ENCODE measurements at regions not wholly inside any gene's neighbourhood (a gene's known extent, or its start where the extent isn't known, plus 50 kb on each side); places are given as distances from the start of the nearest gene placed in this dataset.

DNA sequence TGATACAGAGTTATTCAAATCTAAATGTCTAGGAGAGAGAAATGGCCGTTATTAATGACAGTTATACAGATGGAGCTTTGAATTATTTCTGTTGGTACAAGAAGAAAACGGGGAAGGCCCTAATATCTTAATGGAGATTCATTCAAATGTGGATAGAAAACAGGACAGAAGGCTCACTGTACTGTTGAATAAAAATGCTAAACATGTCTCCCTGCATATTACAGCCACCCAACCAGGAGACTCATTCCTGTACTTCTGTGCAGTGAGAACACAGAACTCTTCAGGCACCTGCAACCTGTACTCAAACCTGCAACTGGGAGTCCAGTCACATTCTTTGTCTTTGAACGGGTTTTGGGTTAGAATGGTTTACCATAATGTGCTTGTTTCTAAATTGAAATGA is 403.2 kb downstream of the DAD1 start:
- H3K9me3 ChIP-seq (ENCODE audit: control insufficient read depth in 4 of 4, low read length in 3 of 4) = no peaks in the 10 kb centered on the region
- WGBS = 73% methylated on average over 3 of the region's 3 CpGs
- no peak overlapping the region for H3K27ac ChIP-seq (ENCODE audit: low read depth in 1 of 2, low read length in 2 of 2)
- H3K36me3 ChIP-seq (ENCODE audit: control insufficient read depth in 4 of 4, insufficient read depth in 3 of 4, low read depth in 1 of 4, low read length in 3 of 4) = no peaks in the 10 kb centered on the region
- H3K9ac ChIP-seq (ENCODE audit: low read depth in 1 of 2, low read length in 2 of 2) = no peak overlapping the region
- no peak for DNase-seq (ENCODE audit: low spot score)
- H3K4me3 ChIP-seq (ENCODE audit: low read depth in 1 of 3, low read length in 3 of 3) = no peak overlapping the region
- H3K4me1 ChIP-seq (ENCODE audit: control insufficient read depth in 4 of 4, insufficient read depth in 4 of 4, low read length in 3 of 4) = peaks cover 0 to 8% (median 2%) of the 10 kb centered on the region in 4 donors
- TF ChIP-seq FOXA1 (IDR thresholded peaks at IDR 0.05) (no peak), TAF1 (conservative IDR thresholded peaks at IDR 0.05) (no peak), HNF4A (conservative IDR thresholded peaks at IDR 0.05) (no peak), SP1 (IDR thresholded peaks at IDR 0.05) (no peak), YY1 (IDR thresholded peaks at IDR 0.05) (no peak), FOXA2 (IDR thresholded peaks at IDR 0.05) (no peak), HNF4G (IDR thresholded peaks at IDR 0.05) (no peak), JUND (IDR thresholded peaks at IDR 0.05) (no peak), GABPA (IDR thresholded peaks at IDR 0.05 in 1 of 2, conservative IDR thresholded peaks at IDR 0.05 in 1 of 2) (no peak), EGR1 (IDR thresholded peaks at IDR 0.05; ENCODE audit: low read depth in 2 of 2) (no peak)
- TF ChIP-seq, protein P1, sequence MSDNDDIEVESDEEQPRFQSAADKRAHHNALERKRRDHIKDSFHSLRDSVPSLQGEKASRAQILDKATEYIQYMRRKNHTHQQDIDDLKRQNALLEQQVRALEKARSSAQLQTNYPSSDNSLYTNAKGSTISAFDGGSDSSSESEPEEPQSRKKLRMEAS (IDR thresholded peaks at IDR 0.05) = no peak
- TF ChIP-seq, protein P2, sequence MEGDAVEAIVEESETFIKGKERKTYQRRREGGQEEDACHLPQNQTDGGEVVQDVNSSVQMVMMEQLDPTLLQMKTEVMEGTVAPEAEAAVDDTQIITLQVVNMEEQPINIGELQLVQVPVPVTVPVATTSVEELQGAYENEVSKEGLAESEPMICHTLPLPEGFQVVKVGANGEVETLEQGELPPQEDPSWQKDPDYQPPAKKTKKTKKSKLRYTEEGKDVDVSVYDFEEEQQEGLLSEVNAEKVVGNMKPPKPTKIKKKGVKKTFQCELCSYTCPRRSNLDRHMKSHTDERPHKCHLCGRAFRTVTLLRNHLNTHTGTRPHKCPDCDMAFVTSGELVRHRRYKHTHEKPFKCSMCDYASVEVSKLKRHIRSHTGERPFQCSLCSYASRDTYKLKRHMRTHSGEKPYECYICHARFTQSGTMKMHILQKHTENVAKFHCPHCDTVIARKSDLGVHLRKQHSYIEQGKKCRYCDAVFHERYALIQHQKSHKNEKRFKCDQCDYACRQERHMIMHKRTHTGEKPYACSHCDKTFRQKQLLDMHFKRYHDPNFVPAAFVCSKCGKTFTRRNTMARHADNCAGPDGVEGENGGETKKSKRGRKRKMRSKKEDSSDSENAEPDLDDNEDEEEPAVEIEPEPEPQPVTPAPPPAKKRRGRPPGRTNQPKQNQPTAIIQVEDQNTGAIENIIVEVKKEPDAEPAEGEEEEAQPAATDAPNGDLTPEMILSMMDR (IDR thresholded peaks at IDR 0.05; ENCODE audit: low read depth, low read length, missing input control) = no peak
- TF ChIP-seq, protein P3, sequence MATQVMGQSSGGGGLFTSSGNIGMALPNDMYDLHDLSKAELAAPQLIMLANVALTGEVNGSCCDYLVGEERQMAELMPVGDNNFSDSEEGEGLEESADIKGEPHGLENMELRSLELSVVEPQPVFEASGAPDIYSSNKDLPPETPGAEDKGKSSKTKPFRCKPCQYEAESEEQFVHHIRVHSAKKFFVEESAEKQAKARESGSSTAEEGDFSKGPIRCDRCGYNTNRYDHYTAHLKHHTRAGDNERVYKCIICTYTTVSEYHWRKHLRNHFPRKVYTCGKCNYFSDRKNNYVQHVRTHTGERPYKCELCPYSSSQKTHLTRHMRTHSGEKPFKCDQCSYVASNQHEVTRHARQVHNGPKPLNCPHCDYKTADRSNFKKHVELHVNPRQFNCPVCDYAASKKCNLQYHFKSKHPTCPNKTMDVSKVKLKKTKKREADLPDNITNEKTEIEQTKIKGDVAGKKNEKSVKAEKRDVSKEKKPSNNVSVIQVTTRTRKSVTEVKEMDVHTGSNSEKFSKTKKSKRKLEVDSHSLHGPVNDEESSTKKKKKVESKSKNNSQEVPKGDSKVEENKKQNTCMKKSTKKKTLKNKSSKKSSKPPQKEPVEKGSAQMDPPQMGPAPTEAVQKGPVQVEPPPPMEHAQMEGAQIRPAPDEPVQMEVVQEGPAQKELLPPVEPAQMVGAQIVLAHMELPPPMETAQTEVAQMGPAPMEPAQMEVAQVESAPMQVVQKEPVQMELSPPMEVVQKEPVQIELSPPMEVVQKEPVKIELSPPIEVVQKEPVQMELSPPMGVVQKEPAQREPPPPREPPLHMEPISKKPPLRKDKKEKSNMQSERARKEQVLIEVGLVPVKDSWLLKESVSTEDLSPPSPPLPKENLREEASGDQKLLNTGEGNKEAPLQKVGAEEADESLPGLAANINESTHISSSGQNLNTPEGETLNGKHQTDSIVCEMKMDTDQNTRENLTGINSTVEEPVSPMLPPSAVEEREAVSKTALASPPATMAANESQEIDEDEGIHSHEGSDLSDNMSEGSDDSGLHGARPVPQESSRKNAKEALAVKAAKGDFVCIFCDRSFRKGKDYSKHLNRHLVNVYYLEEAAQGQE (IDR thresholded peaks at IDR 0.05) = no peak
- TF ChIP-seq, protein P4, sequence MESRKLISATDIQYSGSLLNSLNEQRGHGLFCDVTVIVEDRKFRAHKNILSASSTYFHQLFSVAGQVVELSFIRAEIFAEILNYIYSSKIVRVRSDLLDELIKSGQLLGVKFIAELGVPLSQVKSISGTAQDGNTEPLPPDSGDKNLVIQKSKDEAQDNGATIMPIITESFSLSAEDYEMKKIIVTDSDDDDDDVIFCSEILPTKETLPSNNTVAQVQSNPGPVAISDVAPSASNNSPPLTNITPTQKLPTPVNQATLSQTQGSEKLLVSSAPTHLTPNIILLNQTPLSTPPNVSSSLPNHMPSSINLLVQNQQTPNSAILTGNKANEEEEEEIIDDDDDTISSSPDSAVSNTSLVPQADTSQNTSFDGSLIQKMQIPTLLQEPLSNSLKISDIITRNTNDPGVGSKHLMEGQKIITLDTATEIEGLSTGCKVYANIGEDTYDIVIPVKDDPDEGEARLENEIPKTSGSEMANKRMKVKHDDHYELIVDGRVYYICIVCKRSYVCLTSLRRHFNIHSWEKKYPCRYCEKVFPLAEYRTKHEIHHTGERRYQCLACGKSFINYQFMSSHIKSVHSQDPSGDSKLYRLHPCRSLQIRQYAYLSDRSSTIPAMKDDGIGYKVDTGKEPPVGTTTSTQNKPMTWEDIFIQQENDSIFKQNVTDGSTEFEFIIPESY (IDR thresholded peaks at IDR 0.05) = no peak
- no peaks in the 10 kb centered on the region for H3K27me3 ChIP-seq (ENCODE audit: control insufficient read depth in 4 of 4, insufficient read depth in 4 of 4, low read length in 3 of 4)

DNA sequence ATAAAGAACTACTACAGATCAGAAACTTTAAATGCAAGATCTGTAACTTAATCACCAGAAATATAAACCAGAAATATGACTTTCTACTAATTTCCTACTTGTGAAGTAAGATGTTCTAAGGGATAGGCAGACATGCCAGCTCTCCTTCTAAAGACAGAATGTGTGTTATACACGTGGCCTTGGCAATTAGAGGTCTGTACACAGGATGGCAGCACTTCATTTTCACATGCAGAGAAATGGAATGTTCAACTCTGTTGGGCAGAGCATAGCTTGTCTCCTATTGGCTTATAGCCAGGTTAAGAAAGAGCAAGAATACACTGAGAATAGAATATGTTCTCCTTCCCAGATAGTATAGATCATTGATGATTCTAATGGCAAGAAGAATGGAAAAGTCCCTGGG is 403.8 kb downstream of the DAD1 start:
- no peaks in the 10 kb centered on the region for H3K27me3 ChIP-seq (ENCODE audit: control insufficient read depth in 4 of 4, insufficient read depth in 4 of 4, low read length in 3 of 4)
- no peaks in the 10 kb centered on the region for H3K9me3 ChIP-seq (ENCODE audit: control insufficient read depth in 4 of 4, low read length in 3 of 4)
- WGBS = 37% methylated on average over 1 of the region's 1 CpG
- DNase-seq (ENCODE audit: low spot score) = no peak
- peaks cover 0 to 8% (median 2%) of the 10 kb centered on the region in 4 donors for H3K4me1 ChIP-seq (ENCODE audit: control insufficient read depth in 4 of 4, insufficient read depth in 4 of 4, low read length in 3 of 4)
- H3K36me3 ChIP-seq (ENCODE audit: control insufficient read depth in 4 of 4, insufficient read depth in 3 of 4, low read depth in 1 of 4, low read length in 3 of 4) = no peaks in the 10 kb centered on the region
- H3K4me3 ChIP-seq (ENCODE audit: low read depth in 1 of 3, low read length in 3 of 3) = no peak overlapping the region
- H3K9ac ChIP-seq (ENCODE audit: low read depth in 1 of 2, low read length in 2 of 2) = no peak overlapping the region
- no peak overlapping the region for H3K27ac ChIP-seq (ENCODE audit: low read depth in 1 of 2, low read length in 2 of 2)
- TF ChIP-seq RXRA (IDR thresholded peaks at IDR 0.05) = no peak
- TF ChIP-seq HNF4G (IDR thresholded peaks at IDR 0.05) = no peak
- TF ChIP-seq, protein P1 (IDR thresholded peaks at IDR 0.05) = no peak
- TF ChIP-seq YY1 (IDR thresholded peaks at IDR 0.05) = no peak
- TF ChIP-seq, protein P5, sequence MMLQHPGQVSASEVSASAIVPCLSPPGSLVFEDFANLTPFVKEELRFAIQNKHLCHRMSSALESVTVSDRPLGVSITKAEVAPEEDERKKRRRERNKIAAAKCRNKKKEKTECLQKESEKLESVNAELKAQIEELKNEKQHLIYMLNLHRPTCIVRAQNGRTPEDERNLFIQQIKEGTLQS (IDR thresholded peaks at IDR 0.05) = no peak
- no peak for TF ChIP-seq GABPA (IDR thresholded peaks at IDR 0.05 in 1 of 2, conservative IDR thresholded peaks at IDR 0.05 in 1 of 2)
- TF ChIP-seq, protein P4 (IDR thresholded peaks at IDR 0.05) = no peak
- no peak for TF ChIP-seq FOXA2 (IDR thresholded peaks at IDR 0.05)
- no peak for TF ChIP-seq HNF4A (conservative IDR thresholded peaks at IDR 0.05)
- TF ChIP-seq EGR1 (IDR thresholded peaks at IDR 0.05; ENCODE audit: low read depth in 2 of 2) = no peak
- no peak for TF ChIP-seq JUND (IDR thresholded peaks at IDR 0.05)
- TF ChIP-seq, protein P2 (IDR thresholded peaks at IDR 0.05; ENCODE audit: low read depth, low read length, missing input control) = no peak
- TF ChIP-seq RAD21 (IDR thresholded peaks at IDR 0.05) = no peak

Data from liver (tissue), 8 donors.